OCI-LY1 (cell line): ENCODE measurements at regions not wholly inside any gene's neighbourhood (a gene's known extent, or its start where the extent isn't known, plus 50 kb on each side); places are given as distances from the start of the nearest gene placed in this dataset.

Source experiments
- CTCF ChIP-seq: fragments of 200-600 bp; sonication (generic), shearing (Covaris generic); IDR thresholded peaks from 2 replicates; pipeline ENCODE4 v1.5.1; 2017; ENCODE audit warnings: mild to moderate bottlenecking, antibody characterized with exemption, low read length, moderate library complexity, mixed read lengths
- EZH2 ChIP-seq: fragments of 200-600 bp; sonication (generic), shearing (Covaris generic); IDR thresholded peaks from 2 replicates; pipeline ENCODE4 v1.8.0; 2017; ENCODE audit warnings: borderline replicate concordance, mixed run types, mild to moderate bottlenecking, antibody characterized with exemption, low read length, moderate library complexity, mixed read lengths

- no peak for TF ChIP-seq CTCF
- TF ChIP-seq EZH2, result no peak
Observed at GRCh38 chr16:86816930-86817625, 238.7 kb downstream of the FOXL1 start.
